Breast epithelium (tissue), 4 donors: ENCODE measurements at regions not wholly inside any gene's neighbourhood (a gene's known extent, or its start where the extent isn't known, plus 50 kb on each side); places are given as distances from the start of the nearest gene placed in this dataset.

Source experiments
- DNase-seq, 2 donors: peaks; one replicate each; pipeline ENCODE4 v3.0.0-alpha.2; 2019; ENCODE audit warnings: low spot score in 2 of 2
- H3K27ac ChIP-seq, 2 donors: fragments of 200-600 bp; sonication (generic) in 1 of 2; one replicate each; pipeline ENCODE4 v1.5.1; 2016 to 2019; ENCODE audit warnings: mild to moderate bottlenecking in 1 of 2
- H3K27me3 ChIP-seq, 2 donors: fragments of 200-600 bp; sonication (generic) in 1 of 2; one replicate each; pipeline versions ENCODE4 v1.5.1 to v1.6.0; 2017 to 2019; ENCODE audit warnings: control low read depth in 1 of 2, mild to moderate bottlenecking in 1 of 2
- H3K36me3 ChIP-seq: fragments of 200-600 bp; one replicate; pipeline ENCODE4 v1.5.1; 2019
- H3K4me1 ChIP-seq, 2 donors: fragments of 200-600 bp; sonication (generic); one replicate each; pipeline ENCODE4 v1.5.1; 2016 to 2019; ENCODE audit warnings: control low read depth in 1 of 2
- H3K4me3 ChIP-seq, 3 donors: fragments of 200-600 bp; sonication (generic); 1 replicate in 2 of 3; 2 replicates in 1 of 3; pipeline ENCODE4 v1.5.1; 2016 to 2019; ENCODE audit warnings: mild to moderate bottlenecking in 3 of 3, moderate library complexity in 2 of 3
- H3K9me3 ChIP-seq, 2 donors: fragments of 200-600 bp; sonication (generic) in 1 of 2; one replicate each; pipeline ENCODE4 v1.5.1; 2016 to 2019; ENCODE audit warnings: control low read depth in 1 of 2
- POLR2A ChIP-seq: fragments of 450-650 bp; IDR thresholded peaks from one replicate; pipeline ENCODE4 v1.6.1; 2016; ENCODE audit warnings: antibody characterized with exemption, mild to moderate bottlenecking, moderate library complexity
- POLR2AphosphoS5 ChIP-seq, 3 donors: sonication (generic); formaldehyde crosslinking; IDR thresholded peaks; one replicate each; pipeline ENCODE4 v1.6.1; 2017; ENCODE audit warnings: antibody characterized with exemption in 3 of 3
- intact Hi-C: fragments of 100-400 bp; cut with DNase I; formaldehyde crosslinking; loops from one replicate; pipeline ENCODE4 v1.15.1; 2023; ENCODE audit warnings: low total_unique reads
- TF ChIP-seq, protein P1 (sequence below), 3 donors: fragments of 450-650 bp; IDR thresholded peaks; one replicate each; pipeline ENCODE4 v1.5.1; 2016 to 2017; ENCODE audit warnings: antibody characterized with exemption in 3 of 3, mild to moderate bottlenecking in 3 of 3, moderate library complexity in 3 of 3

DNA sequence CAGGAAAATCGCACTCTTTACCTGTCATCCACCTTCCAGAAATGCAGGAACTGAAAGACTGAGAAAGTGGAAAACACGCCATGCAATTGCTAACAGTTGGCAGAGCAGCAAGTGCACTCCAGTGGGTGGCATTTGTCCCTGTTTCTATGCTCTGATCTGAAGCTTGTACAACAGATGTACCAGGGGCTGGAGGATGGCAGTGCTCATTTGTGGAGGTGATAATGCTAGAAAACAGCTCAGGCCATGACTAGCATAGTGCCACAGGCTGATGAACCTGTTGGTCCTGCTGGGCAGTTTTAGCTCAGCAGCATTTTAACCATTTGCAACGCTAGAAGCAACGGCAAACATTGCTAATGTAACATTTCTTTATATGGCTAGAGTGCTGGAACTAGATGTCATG, 199.9 kb upstream of the NRP1 start:
- no peak overlapping the region for H3K4me3 ChIP-seq
- no peak overlapping the region for H3K27ac ChIP-seq
- no peaks in the 10 kb centered on the region for H3K9me3 ChIP-seq
- H3K27me3 ChIP-seq = no peaks in the 10 kb centered on the region
- intact Hi-C loops = no loop called here
- TF ChIP-seq, protein P1, sequence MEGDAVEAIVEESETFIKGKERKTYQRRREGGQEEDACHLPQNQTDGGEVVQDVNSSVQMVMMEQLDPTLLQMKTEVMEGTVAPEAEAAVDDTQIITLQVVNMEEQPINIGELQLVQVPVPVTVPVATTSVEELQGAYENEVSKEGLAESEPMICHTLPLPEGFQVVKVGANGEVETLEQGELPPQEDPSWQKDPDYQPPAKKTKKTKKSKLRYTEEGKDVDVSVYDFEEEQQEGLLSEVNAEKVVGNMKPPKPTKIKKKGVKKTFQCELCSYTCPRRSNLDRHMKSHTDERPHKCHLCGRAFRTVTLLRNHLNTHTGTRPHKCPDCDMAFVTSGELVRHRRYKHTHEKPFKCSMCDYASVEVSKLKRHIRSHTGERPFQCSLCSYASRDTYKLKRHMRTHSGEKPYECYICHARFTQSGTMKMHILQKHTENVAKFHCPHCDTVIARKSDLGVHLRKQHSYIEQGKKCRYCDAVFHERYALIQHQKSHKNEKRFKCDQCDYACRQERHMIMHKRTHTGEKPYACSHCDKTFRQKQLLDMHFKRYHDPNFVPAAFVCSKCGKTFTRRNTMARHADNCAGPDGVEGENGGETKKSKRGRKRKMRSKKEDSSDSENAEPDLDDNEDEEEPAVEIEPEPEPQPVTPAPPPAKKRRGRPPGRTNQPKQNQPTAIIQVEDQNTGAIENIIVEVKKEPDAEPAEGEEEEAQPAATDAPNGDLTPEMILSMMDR (IDR thresholded peaks at IDR 0.05) = no peak
- TF ChIP-seq POLR2A (no peak), POLR2AphosphoS5 (IDR thresholded peaks at IDR 0.05) (no peak)
- no peaks in the 10 kb centered on the region for H3K36me3 ChIP-seq
- no peak for DNase-seq
- no peaks in the 10 kb centered on the region for H3K4me1 ChIP-seq

DNA sequence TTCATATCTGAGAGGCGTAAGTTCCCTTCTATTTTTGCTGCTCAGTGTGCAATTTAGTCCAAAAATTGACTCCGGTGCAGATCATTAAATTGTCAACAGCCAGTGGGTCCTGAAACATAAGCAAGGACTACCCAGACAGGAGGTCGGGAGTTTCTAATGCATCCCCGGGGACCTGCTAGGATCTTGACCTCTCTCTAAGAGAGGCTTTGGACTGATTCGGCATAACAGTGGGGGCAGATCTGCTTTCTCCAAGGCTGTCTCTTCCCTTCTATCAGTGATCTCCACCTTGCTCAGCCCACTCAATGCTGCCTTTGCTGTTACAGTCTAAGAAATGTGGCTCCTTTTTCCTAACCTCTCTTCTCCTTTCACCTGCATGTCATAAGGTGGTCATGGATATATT, 199.1 kb upstream of the NRP1 start:
- no peaks in the 10 kb centered on the region for H3K4me1 ChIP-seq
- no peaks in the 10 kb centered on the region for H3K27me3 ChIP-seq
- intact Hi-C loops = no loop called here
- no peak overlapping the region for H3K4me3 ChIP-seq
- no peaks in the 10 kb centered on the region for H3K9me3 ChIP-seq
- H3K27ac ChIP-seq = no peak overlapping the region
- DNase-seq = no peak
- no peaks in the 10 kb centered on the region for H3K36me3 ChIP-seq
- TF ChIP-seq POLR2AphosphoS5 (IDR thresholded peaks at IDR 0.05) = no peak
- TF ChIP-seq, protein P1 (IDR thresholded peaks at IDR 0.05) = no peak
- no peak for TF ChIP-seq POLR2A

DNA sequence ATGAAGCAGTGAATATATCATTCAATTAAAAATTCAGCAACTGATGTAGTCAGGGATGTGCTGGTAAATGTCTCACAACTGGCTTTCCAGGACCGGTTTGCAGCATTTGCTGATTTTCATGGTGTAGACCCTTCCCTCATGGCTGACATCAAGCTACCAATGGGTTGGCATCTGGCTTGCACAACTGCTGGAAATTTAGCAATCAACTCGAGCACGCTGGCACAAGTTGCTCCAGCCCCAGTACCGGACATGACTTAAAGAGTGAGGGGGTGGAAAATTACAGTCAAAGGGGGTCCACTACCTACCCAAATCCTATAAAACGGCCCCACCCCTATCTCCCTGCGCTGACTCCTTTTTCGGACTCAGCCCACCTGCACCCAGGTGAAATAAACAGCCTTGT, 198.4 kb upstream of the NRP1 start:
- H3K27me3 ChIP-seq = no peaks in the 10 kb centered on the region
- H3K4me3 ChIP-seq = no peak overlapping the region
- H3K9me3 ChIP-seq = no peaks in the 10 kb centered on the region
- no peaks in the 10 kb centered on the region for H3K4me1 ChIP-seq
- no peaks in the 10 kb centered on the region for H3K36me3 ChIP-seq
- no peak overlapping the region for H3K27ac ChIP-seq
- TF ChIP-seq POLR2AphosphoS5 (IDR thresholded peaks at IDR 0.05) = no peak
- TF ChIP-seq, protein P1 (IDR thresholded peaks at IDR 0.05) = no peak
- no peak for TF ChIP-seq POLR2A
- no peak for DNase-seq
- intact Hi-C loops = no loop called here

DNA sequence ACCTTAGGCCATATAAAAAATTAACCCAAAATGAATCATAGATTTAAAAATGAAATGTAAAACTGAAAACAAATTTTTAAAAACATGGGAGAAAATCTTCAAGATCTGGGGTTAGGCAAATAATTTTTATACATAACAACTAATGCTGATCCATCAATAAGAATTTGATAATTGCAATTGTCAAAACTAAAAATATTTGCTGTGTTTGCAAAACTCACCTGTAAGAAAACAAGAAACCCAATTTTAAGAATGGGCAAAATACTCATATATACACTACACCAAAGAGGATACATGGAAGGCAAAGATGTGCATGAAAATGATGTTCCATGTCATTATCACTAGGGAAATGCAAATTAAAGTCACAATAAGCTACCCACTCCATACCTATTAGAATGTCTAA, 194.8 kb upstream of the NRP1 start:
- H3K9me3 ChIP-seq = no peaks in the 10 kb centered on the region
- no peaks in the 10 kb centered on the region for H3K36me3 ChIP-seq
- no peak for DNase-seq
- no peaks in the 10 kb centered on the region for H3K27me3 ChIP-seq
- H3K4me3 ChIP-seq = no peak overlapping the region
- H3K4me1 ChIP-seq = no peaks in the 10 kb centered on the region
- no peak for TF ChIP-seq POLR2A
- TF ChIP-seq, protein P1 (IDR thresholded peaks at IDR 0.05) = no peak
- TF ChIP-seq POLR2AphosphoS5 (IDR thresholded peaks at IDR 0.05) = no peak
- no peak overlapping the region for H3K27ac ChIP-seq
- intact Hi-C loops = no loop called here

DNA sequence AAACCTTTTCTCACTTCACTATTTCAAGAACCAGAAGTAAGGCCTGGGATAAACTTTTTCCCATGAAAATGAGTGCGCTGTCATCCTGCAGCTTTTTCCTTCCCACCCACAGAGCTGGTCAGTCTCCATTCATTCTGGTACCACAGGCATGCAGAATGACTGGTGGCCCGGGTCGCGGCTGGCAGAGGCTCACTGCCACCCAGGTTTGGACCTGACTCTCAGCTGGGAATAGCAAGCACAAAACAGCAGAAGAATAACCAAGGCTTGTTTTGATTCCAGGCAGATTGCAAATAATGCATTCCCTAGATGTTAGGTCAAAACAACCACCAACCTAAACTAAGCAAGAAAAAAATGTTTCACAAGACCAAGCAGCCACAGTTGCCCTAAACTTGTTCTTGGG, 190.5 kb upstream of the NRP1 start:
- Histone ChIP-seq H3K4me1 (no peaks in the 10 kb centered on the region), H3K27me3 (no peaks in the 10 kb centered on the region), H3K4me3 (no peak overlapping the region), H3K27ac (peak overlapping the region; percentile 53 to 58), H3K9me3 (no peaks in the 10 kb centered on the region), H3K36me3 (no peaks in the 10 kb centered on the region)
- TF ChIP-seq, protein P1 (IDR thresholded peaks at IDR 0.05) = no peak
- TF ChIP-seq POLR2AphosphoS5 (IDR thresholded peaks at IDR 0.05) = peak in 1 of 3 donors; percentile 36
- peak in 1 of 2 donors; percentile 82 for DNase-seq
- intact Hi-C loops = no loop called here
